Adrenal gland (tissue), 9 donors: ENCODE measurements at regions not wholly inside any gene's neighbourhood (a gene's known extent, or its start where the extent isn't known, plus 50 kb on each side); places are given as distances from the start of the nearest gene placed in this dataset.

ENCODE experiments used
- DNase-seq, 7 donors: peaks; one replicate each; pipeline ENCODE4 v3.0.0-alpha.2; 2019 to 2020
- H3K27ac ChIP-seq, 5 donors: fragments of 200-600 bp; sonication (generic) in 4 of 5; 1 replicate in 3 of 5; 2 replicates in 2 of 5; pipeline versions ENCODE4 v1.5.1 to v1.8.0; 2016 to 2020; ENCODE audit warnings: mild to moderate bottlenecking in 1 of 5
- H3K27me3 ChIP-seq: fragments of 200-600 bp; 2 replicates; pipeline ENCODE4 v1.8.0; 2021
- H3K36me3 ChIP-seq, 2 donors: fragments of 200-600 bp; replicated peaks in 1 of 2; 1 replicate in 1 of 2; 2 replicates in 1 of 2; pipeline versions ENCODE4 v1.5.1 to v1.8.0; 2018 to 2022
- H3K4me1 ChIP-seq, 2 donors: fragments of 200-600 bp; replicated peaks in 1 of 2; 1 replicate in 1 of 2; 2 replicates in 1 of 2; pipeline versions ENCODE4 v1.5.1 to v1.8.0; 2018 to 2021
- H3K4me3 ChIP-seq, 4 donors: fragments of 200-600 bp; sonication (generic) in 3 of 4; one replicate each; pipeline ENCODE4 v1.5.1; 2016 to 2018
- H3K9me3 ChIP-seq, 3 donors: fragments of 200-600 bp; sonication (generic) in 1 of 3; replicated peaks in 1 of 3; 1 replicate in 2 of 3; 2 replicates in 1 of 3; pipeline versions ENCODE4 v1.5.1 to v1.8.0; 2016 to 2021
- POLR2A ChIP-seq, 2 donors: fragments of 450-650 bp; IDR thresholded peaks; one replicate each; pipeline ENCODE4 v1.6.1; 2017; ENCODE audit warnings: antibody characterized with exemption in 2 of 2, mild to moderate bottlenecking in 2 of 2, moderate library complexity in 1 of 2
- WGBS, 4 donors: extraction: QIAGEN DNeasy Blood & Tissue Kit in 2 of 4; methylation state at CpG; one replicate each; pipeline versions ENCODE4 v1.1.5 to v1.1.7; 2013 to 2017; 5-methylcytosine and 5-hydroxymethylcytosine counted together
- intact Hi-C, 2 donors: fragments of 100-400 bp; cut with DNase I; formaldehyde crosslinking; loops; one replicate each; pipeline versions ENCODE4 v1.14.1 to v1.15.0; 2022 to 2023
- TF ChIP-seq, protein P1 (sequence below), 6 experiments: fragments of 450-650 bp in 4 of 6; fragments of 200-600 bp in 2 of 6; sonication (generic) in 1 of 6; IDR thresholded peaks; 1 replicate in 5 of 6; 2 replicates in 1 of 6; pipeline versions ENCODE4 v1.5.1 to v1.8.0; 2016 to 2021; ENCODE audit warnings: antibody characterized with exemption in 6 of 6, mild to moderate bottlenecking in 2 of 6, moderate library complexity in 1 of 6
- donor health status: healthy with polysubstance abuse.
- donor health status: Bipolar disorder and iron deficiency.
- donor health status: DM: yes; HTN: yes; CAD: no.
- donor health status: DM: no; HTN: no; CAD: no.
- donor health status: DM: no; HTN: no; CAD: no.

GRCh38 chr2:21664083-21664482 lies 540.3 kb downstream of the TDRD15 start:
- Histone ChIP-seq H3K4me1 (no peaks in the 10 kb centered on the region), H3K27me3 (no peaks in the 10 kb centered on the region), H3K4me3 (no peak overlapping the region), H3K27ac (no peak overlapping the region), H3K36me3 (no peaks in the 10 kb centered on the region), H3K9me3 (no peaks in the 10 kb centered on the region)
- no peak for DNase-seq
- WGBS, 4 donors = 69 to 74% (median 73%) methylated on average over 7 of the region's 7 CpGs
- TF ChIP-seq POLR2A (IDR thresholded peaks at IDR 0.05) = no peak
- TF ChIP-seq, protein P1, sequence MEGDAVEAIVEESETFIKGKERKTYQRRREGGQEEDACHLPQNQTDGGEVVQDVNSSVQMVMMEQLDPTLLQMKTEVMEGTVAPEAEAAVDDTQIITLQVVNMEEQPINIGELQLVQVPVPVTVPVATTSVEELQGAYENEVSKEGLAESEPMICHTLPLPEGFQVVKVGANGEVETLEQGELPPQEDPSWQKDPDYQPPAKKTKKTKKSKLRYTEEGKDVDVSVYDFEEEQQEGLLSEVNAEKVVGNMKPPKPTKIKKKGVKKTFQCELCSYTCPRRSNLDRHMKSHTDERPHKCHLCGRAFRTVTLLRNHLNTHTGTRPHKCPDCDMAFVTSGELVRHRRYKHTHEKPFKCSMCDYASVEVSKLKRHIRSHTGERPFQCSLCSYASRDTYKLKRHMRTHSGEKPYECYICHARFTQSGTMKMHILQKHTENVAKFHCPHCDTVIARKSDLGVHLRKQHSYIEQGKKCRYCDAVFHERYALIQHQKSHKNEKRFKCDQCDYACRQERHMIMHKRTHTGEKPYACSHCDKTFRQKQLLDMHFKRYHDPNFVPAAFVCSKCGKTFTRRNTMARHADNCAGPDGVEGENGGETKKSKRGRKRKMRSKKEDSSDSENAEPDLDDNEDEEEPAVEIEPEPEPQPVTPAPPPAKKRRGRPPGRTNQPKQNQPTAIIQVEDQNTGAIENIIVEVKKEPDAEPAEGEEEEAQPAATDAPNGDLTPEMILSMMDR (IDR thresholded peaks at IDR 0.05) = no peak
- intact Hi-C loops = no loop called here

GRCh38 chr2:21667638-21668037 lies 543.9 kb downstream of the TDRD15 start:
- DNase-seq = no peak
- intact Hi-C loops = no loop called here

DNA sequence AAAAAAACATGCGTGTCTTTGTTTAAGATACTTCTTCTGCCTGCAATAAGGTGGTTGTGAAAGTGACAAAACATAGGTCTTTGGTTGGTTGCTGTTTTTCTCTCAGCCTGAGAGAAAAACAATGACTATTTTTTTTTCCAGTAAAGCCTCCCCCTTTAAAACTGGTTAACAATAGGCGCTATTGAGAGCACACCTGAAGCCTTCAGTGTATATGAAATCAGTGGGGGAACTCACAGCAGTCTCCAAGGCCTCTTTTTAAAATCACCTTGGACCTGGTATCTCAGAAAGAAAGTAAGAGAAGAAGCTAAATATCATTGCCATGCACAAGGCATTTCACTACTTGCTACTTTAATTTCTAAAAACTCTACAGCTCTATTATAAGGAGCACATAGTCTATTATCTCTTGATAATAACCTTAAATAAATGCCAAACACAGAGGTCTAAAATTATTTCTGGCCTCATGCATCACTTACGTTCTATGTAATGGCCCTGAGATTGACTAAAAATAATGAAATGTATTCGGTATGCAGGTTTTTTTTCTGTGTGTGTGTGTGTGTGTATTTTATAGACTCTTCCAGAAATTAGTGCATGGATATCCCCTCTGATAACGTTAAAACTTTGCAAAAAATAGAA lies 544.4 kb downstream of the TDRD15 start:
- H3K9me3 ChIP-seq = no peaks in the 10 kb centered on the region
- H3K36me3 ChIP-seq = no peaks in the 10 kb centered on the region
- H3K27me3 ChIP-seq = no peaks in the 10 kb centered on the region
- WGBS, 4 donors = 61 to 72% (median 66%) methylated on average over 5 of the region's 5 CpGs
- H3K4me3 ChIP-seq = no peak overlapping the region
- TF ChIP-seq POLR2A (IDR thresholded peaks at IDR 0.05) = no peak
- TF ChIP-seq, protein P1 (IDR thresholded peaks at IDR 0.05) = no peak
- no peaks in the 10 kb centered on the region for H3K4me1 ChIP-seq
- no peak for DNase-seq
- intact Hi-C loops = no loop called here
- no peak overlapping the region for H3K27ac ChIP-seq

More at GRCh38 chr2:21667638-21668037, 543.9 kb downstream of the TDRD15 start:
- TF ChIP-seq, protein P1 (IDR thresholded peaks at IDR 0.05) = no peak
- TF ChIP-seq POLR2A (IDR thresholded peaks at IDR 0.05) = no peak
- Histone ChIP-seq H3K4me3 (no peak overlapping the region), H3K9me3 (no peaks in the 10 kb centered on the region), H3K36me3 (no peaks in the 10 kb centered on the region), H3K27me3 (no peaks in the 10 kb centered on the region), H3K4me1 (no peaks in the 10 kb centered on the region), H3K27ac (no peak overlapping the region)
- WGBS, 4 donors = 75 to 88% (median 82%) methylated on average over 5 of the region's 5 CpGs

GRCh38 chr2:21676041-21676440 lies 552.3 kb downstream of the TDRD15 start:
- Histone ChIP-seq H3K9me3 (peaks cover 0 to 5% (median 0%) of the 10 kb centered on the region in 3 donors), H3K4me1 (no peaks in the 10 kb centered on the region), H3K27ac (no peak overlapping the region), H3K36me3 (no peaks in the 10 kb centered on the region), H3K27me3 (no peaks in the 10 kb centered on the region), H3K4me3 (no peak overlapping the region)
- intact Hi-C loops = no loop called here
- TF ChIP-seq POLR2A (IDR thresholded peaks at IDR 0.05) = no peak
- TF ChIP-seq, protein P1 (IDR thresholded peaks at IDR 0.05) = no peak
- no peak for DNase-seq
- WGBS, 4 donors = 84 to 100% (median 91%) methylated on average over 1 of the region's 1 CpG
